Muscle of arm (tissue), 1 donor: ENCODE measurements at regions not wholly inside any gene's neighbourhood (a gene's known extent, or its start where the extent isn't known, plus 50 kb on each side); places are given as distances from the start of the nearest gene placed in this dataset.
"Not testable (repeated sequence)": the region's sequence is repeated elsewhere in the genome, so short reads cannot be mapped to it uniquely, and the experiment has no call there.

Experiments
- DNase-seq: peaks from one replicate; pipeline ENCODE4 v3.0.0-alpha.2; 2013

- DNase-seq = no peak
Measured at GRCh38 chr14:30266290-30266689, 292.7 kb upstream of the G2E3 start.

GRCh38 chr14:30267141-30267540, 291.8 kb upstream of the G2E3 start:
- no peak for DNase-seq

GRCh38 chr14:30270200-30271161, 288.5 kb upstream of the G2E3 start:
- DNase-seq = peak; percentile 81

- no peak for DNase-seq
Measured at GRCh38 chr14:30271811-30272323, 287.1 kb upstream of the G2E3 start.

- DNase-seq = no peak
Measured at GRCh38 chr14:30272848-30273832, 285.8 kb upstream of the G2E3 start.

GRCh38 chr14:30275604-30276003, 283.4 kb upstream of the G2E3 start:
- DNase-seq = no peak

- DNase-seq = no peak
Measured at GRCh38 chr14:30277268-30277667, 281.7 kb upstream of the G2E3 start.

- not testable (repeated sequence) for DNase-seq
Measured at GRCh38 chr14:30278856-30279255, 280.1 kb upstream of the G2E3 start.

- no peak for DNase-seq
Measured at GRCh38 chr14:30283822-30284446, 275.0 kb upstream of the G2E3 start.

GRCh38 chr14:30284808-30285207, 274.1 kb upstream of the G2E3 start:
- no peak for DNase-seq

- DNase-seq = no peak
Measured at GRCh38 chr14:30287579-30288445, 271.1 kb upstream of the G2E3 start.

GRCh38 chr14:30290001-30290400, 269.0 kb upstream of the G2E3 start:
- DNase-seq = no peak

GRCh38 chr14:30291216-30291615, 267.7 kb upstream of the G2E3 start:
- DNase-seq = no peak

GRCh38 chr14:30292541-30292940, 266.4 kb upstream of the G2E3 start:
- DNase-seq = no peak

- DNase-seq = no peak
Measured at GRCh38 chr14:30295980-30296379, 263.0 kb upstream of the G2E3 start.

GRCh38 chr14:30296931-30297405, 262.0 kb upstream of the G2E3 start:
- no peak for DNase-seq

- no peak for DNase-seq
Measured at GRCh38 chr14:30297876-30298795, 260.8 kb upstream of the G2E3 start.

- DNase-seq = no peak
Measured at GRCh38 chr14:30299915-30300314, 259.0 kb upstream of the G2E3 start.

GRCh38 chr14:30303350-30303749, 255.6 kb upstream of the G2E3 start:
- no peak for DNase-seq
